HG03097 (cell line): ENCODE measurements at regions not wholly inside any gene's neighbourhood (a gene's known extent, or its start where the extent isn't known, plus 50 kb on each side); places are given as distances from the start of the nearest gene placed in this dataset.

Experiments used
- ATAC-seq: cut with Tn5 transposase; IDR thresholded peaks from one replicate; pipeline ENCODE4 v1.9.1; 2021; ENCODE audit not compliant: unreplicated experiment, low FRiP score

DNA sequence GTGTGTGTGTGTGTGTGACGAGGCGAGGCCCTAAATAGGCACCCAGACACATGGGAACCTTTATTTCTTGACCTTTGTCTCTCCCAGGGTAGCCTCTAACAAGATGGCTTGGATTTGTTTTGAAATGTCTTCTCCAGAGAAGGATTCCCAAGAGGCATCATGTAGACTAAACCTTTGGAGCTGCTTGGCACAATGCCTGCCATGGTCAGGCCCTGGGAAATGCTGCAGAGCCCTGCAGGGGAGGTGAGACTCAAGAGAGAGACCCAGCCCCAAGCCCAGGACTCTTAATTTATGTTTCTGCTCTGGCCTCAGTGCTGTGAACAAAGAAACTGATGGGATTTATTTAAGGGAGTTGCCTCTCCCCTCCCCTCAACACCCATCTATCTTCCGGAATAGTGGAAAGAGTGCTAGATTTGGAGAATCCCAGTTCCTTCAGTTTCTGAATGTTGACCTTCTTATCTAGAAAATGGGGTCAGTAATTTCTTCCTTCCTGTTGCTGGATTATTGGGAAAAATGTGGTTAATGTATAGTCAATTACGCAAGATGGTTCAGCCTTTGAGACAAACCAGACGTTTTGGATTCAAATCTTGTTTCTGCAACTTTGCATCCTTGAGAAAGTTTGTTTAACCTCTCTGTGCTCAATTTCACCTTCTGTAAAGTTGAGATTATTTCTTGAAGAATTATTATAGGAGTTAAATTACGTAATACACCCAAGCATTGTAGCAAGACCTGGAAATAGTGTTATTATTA is 434.8 kb downstream of the MAFB start:
- no peak for ATAC-seq

DNA sequence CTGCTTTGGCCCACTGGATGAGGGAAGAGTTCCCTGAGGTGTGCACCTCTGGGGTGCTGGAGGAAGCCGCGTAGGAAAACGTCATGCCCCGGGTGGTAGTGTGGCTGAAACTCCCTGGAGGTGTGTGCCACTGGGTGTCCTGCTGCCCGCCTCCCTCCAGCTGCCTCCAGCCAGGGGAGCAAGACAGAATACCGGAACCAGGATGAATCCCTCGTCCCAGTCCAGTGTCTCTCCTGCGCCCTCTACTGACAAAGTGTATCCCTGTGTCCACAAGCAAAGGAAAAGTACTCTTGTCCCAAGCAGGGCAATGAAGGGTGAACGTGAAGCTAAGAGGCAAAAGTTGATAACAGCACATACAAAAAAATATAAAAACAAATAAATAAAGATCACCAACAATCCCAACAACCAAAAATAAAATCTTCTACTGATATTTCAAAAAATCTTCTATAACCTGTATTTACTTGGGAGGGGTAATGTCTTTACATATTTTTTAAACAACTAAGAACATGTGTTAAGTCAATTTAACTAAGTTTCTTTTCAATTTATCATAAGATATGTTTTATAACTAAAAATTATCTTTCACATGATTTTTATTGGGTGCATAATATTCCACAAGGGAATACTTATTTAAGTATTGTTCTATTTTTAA is 437.6 kb downstream of the MAFB start:
- no peak for ATAC-seq

DNA sequence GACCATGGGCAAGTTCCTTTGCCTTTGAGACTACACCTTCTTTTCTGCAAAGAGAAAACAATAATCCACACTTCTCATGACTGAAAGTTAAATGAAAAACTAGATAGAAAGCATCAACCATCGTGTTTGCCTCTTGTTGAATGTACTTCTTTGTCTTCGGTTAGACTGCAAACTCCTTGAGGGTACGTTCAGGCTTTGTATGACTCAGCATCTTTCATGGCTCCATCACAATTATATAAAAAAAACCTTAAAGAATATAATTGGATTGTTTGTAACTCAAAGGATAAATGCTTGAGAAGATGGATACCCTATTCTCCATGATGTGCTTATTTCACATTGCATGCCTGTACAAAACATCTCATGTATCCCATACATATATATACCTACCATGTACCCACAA is 439.2 kb downstream of the MAFB start:
- no peak for ATAC-seq

DNA sequence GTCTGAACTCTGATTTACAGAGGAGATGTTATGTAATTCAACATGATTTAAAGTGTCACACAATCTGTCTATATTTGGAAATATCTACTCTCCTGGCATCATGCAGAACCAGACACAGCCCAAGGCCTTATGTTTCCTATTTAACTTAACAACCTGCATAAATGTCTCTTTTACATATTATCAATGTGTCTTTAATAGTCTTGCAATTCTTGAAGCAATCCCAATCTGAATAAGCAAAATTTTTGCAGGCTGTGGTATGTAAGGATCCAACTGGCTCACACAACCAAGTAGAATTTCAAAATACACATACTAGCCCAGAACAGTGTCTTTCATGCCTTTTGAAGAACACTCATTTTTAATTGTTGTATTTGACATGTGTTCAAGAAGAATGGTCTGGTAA is 443.2 kb downstream of the MAFB start:
- ATAC-seq = no peak

DNA sequence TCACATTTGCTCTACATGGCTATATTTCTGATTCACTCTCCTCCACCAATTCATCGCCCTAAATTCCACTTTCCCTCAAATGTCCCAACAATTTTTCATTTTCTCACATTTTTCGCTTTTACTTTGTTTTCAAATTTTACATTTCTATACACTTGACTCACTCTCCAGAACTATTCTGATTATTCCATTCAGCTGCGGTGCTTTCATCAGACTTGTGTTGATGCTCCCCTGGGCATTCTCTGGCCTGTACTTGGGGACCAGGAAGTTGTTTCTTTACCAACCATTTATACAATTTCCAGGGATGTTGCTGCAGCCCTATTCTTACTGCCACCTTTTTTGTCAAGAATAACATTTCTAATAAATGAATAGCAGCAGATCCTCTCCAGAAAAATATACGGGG is 444.8 kb downstream of the MAFB start:
- no peak for ATAC-seq

DNA sequence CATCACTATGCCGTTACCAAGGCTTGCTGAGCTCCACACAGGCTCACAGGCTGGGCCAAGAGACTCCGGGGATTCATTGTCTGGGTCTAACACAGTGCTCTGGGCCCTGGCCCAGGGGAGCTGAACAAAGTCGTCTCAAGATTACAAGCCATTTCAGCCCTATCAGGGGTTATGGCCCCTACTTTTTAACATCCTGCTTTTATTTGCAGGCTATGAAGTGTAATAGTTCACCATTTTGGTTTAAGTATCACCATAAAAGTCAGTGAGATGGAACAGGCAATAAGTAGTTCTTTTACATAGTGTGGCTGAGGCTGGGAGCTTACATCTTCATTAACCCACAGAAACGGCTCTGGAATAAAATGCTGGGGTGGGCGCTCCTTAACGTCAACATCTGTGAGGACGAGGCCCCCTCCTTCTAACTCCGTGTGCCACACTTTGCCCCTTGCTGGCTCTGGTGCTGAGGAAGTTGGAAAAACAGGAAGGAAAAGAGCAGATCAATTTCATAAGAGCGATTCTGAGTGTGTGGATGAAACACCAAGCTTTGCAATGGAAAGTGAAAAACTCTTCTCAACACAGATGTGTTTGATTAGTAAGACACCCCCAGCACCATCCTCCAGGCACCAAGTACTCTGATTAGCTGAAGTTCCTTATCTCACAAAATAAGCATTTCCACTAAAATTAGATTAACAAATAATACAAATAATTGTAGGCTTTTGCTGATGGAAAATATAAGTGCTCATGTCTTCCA is 447.3 kb downstream of the MAFB start:
- ATAC-seq = no peak

DNA sequence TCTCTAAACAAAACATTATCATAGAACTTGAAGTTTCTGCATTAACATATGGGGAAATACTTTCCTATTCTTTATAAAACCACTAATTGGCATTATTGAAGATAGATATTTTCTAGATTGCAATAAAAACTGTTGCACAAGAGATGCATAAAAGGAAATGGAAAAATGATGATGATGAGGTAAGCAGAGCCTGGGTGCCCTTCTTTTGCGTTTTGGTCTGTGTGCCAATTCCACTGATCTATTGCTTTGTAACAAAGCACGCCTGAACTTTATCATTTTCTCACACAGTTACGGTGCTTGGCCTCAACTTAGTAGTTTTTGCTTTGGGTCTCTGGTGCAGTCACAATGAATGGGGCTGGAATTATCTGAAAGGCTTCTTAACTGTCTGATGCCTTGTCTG is 450.5 kb downstream of the MAFB start:
- ATAC-seq = no peak

DNA sequence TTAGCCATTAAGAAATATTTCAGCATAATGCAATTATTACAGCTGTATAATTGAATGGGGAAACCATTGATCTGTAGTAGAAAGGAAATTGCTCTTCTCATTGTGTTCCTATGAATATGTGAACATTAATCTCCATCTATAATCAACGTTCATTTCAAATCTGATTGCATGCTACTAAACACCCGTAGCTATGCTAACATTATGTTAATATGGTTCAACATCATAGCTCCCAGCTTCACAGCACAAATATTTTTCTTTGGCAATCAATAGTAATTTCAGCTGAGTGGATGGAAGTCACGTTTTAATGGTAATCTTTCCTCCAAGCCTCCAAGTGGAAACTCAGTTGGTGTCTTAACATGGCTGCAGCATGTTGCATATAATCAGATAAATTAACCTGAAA is 454.4 kb downstream of the MAFB start:
- no peak for ATAC-seq

DNA sequence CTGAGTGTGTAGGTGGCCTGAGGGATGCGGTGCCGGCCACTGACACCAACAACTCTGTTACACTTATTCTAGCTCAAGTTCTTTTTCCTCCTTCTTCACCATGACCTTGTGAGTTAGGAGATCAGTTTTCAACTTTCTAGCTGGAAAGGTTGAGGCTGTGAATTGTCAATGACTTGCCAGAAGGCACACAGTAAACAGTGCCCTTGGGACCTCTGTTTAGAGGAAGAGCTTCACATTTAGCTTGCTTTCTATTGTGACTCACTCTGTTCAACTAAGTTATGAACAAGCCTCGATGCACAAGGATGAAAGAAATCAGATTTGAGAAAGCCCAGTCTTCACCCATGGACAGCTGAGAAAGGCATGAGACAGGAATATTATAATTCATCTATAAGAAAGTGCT is 455.6 kb downstream of the MAFB start:
- ATAC-seq = no peak

DNA sequence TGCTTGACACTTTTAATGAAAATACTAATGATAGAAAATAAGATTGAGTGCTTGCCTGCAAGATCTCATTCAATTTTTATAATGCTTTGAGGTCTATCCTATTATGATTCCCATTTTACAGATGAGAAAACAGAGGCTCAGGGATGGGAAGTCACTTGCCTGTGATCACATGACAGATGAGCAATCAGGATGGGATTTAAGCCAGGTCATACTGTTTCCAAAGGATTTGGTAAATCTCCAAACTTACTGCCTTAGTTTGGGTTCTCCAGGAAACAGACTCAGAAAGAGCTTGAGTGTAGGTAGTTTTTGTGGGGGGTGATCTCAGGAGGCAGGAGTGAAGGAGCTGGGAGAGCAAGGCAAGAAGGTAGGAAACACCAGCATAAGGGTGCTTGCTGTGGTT is 456.3 kb downstream of the MAFB start:
- no peak for ATAC-seq

DNA sequence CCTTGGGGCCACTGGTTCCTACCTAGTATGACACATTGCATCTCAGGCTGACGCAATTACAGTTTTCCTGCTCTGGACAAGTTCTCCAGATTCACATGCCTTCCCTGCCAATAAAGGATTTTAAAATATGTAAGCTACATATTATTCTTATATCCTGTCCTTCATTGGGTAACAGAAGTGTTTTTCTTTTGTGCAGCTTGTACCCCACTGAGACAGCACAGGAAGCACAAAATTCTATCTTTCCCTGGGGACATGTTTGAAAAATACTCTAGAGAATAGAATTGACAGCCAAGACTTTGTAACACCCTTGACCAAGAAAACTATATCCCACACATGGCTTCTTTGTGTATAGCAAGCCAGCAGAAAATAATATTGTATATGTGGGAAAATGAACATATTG is 456.8 kb downstream of the MAFB start:
- ATAC-seq = no peak

DNA sequence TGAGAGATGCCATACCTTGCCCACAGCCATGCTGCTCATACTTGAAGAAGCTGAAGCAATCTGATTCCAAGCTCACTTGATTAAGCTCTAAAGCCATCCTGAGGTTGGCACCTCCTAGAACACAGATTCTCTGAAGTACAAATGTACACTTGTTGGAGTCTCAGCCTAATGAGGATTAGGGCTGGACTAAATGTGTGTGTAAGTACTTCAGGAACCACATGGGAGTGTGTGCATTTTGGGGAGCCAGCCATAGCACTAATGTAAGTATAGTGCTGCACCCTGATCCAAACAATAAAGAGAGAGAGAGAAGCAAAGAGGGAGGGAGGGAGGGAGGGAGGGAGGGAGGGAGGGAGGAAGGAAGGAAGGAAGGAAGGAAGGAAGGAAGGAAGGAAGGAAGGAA is 458.6 kb downstream of the MAFB start:
- ATAC-seq = no peak

DNA sequence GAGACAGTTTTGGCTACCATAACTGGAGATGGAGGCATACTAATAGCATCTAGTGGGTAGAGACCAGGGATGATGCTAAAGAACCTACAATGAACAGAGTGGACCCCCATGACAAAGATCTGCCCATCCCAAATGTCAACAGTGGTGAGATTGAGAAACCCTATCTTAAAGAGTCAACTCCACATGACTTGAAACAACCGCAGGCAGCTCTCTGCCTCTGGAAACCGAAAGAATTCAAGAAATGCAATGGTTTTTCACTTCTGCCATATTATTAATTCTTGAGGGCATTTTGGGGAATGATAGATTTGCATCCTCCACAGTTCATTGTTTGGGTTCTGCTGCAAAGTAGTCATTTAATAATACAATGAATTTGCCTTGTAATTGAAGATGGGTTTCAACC is 463.4 kb downstream of the MAFB start:
- ATAC-seq = no peak

DNA sequence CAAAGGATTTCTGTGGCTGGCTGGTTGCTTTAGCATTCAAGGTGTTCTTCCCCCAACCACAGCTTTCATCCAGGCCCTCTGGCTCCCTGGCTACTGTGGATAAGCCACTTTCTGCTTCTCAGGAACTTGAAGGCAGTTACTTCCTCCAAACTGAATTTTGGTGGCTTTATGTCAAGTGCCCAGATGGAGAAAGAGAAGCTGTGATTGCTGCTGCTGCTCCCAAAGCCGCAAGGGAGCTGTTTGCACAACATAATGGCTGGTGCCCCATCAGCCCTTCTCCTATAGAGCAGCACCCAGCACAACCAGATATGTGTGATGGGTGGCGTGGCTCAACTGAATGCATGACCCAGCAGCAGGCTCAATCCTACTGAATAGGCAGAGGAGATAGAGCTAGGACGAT is 465.2 kb downstream of the MAFB start:
- no peak for ATAC-seq

DNA sequence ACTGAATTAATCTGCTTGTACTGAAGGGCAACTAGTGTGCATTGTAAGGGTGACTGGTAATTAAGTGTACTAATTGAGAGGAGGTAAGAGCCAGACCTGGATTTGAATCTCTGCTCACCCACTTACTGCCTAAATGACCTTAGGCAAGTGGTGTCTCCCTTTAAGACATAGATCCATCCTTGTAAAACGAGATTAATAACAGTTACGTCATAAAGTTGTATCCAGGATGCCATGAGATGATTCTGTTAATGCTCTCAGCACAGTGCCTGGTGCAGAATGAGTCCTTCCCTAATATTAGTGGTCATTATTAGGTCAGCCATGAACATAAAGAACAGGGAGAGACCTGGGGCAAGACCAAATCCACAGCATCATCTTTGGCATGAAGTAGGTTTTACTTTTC is 470.1 kb downstream of the MAFB start:
- ATAC-seq = no peak

DNA sequence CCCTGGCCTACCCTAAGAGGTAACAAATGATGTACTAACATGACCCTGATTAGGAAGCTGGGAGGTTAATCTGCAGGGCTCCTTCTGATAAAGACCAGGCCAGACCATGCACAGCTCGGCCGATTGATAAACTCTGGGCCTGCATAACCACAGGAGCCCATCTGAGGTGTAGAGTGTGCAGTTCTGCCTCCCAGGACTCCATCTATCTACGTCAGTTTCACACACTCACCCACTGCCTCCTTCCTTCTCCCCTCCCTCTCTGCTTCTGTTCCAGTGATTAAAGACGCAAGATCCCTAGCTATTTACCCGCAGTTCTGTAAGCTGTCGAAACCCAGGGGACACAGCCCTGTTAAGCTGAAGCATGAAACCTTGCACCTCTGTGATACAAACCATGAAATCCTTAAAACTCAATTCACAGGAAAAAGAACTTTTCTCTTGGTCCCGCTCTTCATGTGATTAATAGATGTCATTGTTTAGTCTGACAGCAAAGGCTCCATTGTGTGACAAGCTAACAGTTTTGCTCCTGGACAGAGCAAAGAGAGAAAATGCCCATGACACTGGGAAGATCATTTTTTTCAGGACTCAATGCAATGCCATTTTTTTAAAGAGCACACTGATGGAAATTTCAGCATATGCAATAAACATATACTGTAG is 470.6 kb downstream of the MAFB start:
- no peak for ATAC-seq

DNA sequence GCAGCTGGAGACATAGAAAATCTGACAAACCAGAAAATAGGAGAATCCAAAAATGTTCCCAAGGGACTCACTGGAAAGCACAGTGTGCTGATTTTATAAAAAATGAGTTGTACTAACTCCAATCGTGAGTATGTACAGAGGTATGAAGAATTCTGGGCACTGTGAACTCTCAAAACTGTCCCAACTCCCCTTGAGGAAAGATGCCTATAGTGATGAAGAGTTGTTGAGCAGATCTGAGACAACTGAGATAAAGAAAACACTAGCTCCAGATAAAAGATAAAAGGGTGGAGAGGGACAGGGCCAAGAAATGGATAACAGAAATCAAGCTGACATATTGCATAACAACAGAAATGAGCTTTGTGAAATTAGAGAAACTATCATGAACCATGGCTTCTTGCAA is 481.4 kb downstream of the MAFB start:
- no peak for ATAC-seq

DNA sequence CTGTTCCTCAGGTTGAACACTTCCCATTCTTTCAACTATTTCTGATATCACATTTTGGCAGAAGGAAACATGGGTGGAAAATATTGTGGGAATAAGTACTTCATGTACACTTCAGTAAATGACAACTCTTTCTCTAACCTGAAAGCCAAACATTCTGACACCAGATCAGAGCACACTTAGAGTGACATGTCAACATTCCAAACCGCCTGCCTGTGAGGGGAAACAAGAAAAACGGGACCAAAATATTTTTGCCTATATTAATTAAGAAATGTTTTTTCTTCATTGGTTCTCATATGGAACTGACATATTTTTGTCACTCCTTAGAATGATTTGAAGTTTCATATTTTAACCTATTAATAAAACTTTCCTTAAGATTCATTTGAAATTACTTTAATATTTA is 483.1 kb downstream of the MAFB start:
- no peak for ATAC-seq

DNA sequence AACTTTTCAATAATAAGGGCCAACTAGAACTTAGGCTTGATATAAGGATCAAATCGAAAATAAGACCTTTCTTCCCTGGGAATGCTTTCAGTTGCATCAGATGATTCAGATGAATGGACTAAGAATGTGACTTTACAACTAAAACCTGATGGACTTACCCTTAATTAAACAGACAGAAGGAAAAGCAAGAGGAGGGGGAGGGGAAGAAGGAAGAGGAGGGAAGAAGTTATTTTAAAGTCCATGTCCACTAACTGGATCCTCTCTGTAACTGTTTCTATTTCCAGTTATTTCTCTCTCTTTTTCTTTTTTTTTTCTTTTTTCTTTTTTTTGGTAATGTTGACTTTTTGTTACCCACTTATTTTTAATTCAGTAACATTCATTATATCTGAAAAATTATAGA is 486.0 kb downstream of the MAFB start:
- ATAC-seq = no peak

DNA sequence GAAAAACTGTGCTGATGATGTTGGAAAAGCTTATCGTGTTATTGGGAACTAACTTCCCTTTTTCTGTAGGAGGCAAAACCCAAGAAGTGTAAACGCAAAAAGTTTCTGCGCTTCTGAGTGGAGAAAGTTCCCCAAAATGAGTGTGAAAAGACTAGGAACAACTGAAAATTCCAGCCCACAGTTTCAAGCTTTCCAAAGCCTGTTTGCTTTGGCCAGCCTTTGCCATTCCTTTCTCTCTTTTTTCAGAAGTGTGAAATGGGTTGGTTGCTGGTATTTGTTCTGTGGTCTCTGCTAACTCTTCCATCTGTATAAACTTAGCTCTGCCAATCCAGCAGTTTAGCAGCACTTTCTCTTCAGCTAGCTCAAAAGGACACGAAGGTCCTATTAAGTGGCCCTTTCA is 491.3 kb downstream of the MAFB start:
- no peak for ATAC-seq

DNA sequence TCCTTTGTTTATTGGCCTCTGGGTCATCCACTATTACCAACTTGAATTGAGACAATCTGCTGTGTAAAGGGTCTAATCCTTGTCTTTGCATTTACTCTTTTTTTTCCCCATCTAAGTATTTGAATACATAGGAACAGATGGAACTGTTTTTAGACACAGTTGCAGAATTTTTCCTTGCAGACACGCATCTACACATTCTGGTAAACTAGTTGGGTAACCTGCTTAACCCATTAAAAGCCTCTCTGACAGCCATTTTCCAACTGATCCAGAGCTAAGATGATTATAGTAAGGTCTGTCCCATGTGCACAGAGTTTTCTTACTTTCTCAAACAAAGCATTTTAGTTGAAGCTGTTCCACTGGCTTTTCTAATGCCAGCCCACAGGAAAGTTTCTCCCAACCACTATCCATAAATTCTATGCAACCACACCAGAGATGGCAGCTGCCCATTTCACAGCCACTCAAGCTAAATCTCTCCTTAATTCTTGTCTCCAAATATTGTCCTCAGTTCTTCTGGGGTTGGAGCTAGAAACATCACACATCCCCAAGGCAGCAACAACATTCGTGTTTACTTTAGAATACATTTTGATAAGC is 492.1 kb downstream of the MAFB start:
- ATAC-seq = no peak
